H4 (cell line): ENCODE measurements at regions not wholly inside any gene's neighbourhood (a gene's known extent, or its start where the extent isn't known, plus 50 kb on each side); places are given as distances from the start of the nearest gene placed in this dataset.

Source experiments
- DNase-seq: peaks from one replicate; pipeline ENCODE4 v3.0.0-alpha.2; 2015; ENCODE audit warnings: low spot score

DNA sequence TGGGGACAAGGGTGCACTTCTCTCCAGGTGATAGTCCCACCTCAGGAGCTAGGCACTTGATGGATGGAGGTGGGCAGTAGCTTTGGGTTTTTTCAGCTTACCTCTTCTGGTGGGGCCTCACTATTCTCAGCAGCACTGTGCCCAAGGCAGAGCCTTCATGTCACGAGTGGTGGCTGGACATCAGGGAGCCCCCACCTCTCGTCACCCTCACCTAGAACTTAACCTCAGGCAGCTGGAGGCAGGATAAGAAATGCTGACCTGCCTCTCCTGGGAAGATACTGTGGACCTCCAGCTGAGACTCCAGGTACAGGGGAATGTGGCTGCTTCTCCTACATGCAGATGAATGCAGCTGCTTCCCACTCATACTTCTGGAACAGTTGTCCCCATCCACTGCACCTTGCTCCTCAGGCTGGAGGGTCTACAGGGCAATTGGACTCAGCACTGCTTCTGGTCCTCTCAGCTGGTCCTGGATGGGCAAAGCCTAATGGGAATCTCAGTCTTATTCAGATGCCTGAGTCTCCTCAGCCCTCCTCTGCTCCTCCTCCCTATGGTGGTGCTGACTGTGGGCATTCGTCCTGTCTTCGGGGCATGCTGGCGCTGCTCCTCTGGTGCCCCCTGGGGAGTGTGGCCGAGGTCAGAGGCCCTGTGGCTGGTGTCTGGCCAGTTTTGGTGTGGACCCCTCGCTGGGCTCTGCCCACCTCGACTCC is 129.9 kb downstream of the KLF13 start:
- DNase-seq, result no peak

DNA sequence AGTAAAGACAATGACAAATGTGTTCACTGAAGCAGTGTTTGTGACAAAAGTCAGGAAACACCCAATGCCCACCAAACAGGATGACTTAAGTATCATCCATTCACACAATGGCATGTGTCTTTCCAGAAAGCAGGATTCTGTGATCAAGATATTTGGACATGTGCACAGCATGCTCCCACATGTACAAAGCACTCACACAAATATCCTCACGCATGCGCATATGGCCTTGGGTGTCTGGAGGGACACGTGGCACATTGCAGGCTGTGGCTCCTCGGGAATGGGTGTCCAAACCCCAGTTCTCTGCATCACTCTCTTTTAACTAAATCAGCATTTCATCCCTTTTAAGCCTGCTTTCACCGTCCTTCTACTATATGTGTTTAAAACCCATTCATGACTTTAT is 130.5 kb downstream of the KLF13 start:
- no peak for DNase-seq

DNA sequence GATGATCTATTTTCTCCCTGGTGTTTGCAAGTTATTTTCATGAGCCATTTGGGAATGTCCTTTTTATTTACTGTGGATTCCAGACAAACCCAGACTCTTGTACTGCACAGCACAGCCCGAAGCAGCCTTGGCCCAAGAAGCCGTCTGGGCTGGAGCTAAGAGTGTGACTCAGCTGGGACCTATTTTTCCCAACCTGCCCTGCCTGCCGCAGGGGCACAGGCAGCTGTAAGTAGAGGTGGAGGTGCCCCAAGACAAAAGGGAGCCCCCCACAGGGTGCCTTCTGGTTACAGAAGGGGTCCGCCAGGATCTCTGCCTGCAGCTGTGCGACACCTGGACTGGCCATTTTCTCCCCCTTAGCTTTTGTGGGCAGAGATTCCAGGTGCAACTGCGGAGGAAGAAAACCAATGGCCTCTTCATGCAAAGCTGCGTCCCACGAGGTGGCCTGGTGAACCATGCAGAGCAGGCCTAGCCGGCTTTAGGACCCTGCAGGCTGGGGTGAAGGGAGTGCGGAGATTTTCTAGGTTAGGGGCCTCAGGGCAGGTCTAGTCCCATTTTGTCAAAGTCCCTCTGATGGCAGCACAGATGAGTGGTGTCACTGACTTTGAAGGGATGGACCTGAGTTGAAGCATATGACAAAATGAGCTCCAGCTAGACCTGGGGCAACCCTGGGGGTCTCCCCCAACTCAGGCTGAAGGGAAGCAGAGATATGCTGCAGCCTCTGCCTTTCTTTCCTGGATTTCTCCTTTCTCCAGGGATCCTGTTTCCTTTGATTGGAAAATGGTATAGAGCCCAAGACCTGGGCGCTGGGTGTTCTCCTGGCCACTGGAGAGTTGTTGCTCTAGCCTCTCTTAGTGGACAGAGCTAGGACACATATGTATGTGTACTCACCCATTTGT is 131.2 kb downstream of the KLF13 start:
- no peak for DNase-seq

DNA sequence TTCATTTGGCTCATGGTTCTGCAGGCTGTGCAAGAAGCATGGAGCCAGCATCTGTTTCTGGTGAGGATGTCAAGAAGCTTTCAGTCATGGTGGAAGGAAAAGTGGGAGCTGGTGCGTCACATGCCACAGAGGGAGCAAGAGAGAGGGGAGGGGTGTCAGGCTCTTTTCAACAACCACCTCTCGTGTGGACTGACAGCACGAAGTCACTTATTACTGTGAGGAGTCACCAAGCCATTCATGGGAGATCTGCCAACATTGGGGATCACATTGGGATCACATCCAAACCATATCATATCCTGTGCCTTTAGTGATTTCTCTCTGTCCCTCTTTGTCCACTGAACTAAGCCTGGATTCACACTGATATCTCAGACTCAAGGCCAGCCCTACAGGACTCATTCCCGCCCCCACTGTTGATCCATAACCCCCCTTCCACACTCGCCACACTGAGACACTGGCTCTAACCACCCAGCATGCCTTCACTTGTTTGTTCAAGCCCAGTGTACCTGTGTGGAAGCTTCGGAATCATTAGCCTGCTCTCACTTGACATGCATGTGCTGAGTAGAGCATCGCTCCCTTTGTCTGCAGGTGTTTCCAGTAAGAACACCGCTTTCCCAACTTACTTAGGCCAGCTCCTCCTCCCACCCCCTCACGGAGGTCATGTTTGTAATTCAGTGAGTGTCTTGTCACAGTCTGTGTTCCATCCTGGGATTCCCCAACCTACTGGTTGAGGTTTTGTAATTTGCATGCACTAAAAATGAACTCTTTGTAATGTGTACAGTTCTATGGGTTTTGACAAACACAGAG is 132.2 kb downstream of the KLF13 start:
- no peak for DNase-seq

DNA sequence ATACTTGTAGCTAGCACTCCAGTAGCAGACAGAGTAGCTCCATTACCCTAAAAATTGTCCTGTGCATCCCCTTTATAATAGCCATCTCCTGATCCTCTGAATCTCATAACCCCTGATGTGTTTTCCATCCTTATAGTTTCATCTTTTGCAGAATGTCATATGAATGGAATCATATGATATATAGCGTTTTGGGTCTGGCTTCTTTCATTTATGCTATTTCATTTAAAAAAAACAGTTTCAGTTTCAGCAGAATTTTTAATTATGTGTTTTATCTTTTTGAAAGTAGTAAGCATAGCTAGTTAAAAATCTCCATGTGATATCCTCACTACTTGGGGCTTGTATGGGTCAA is 132.7 kb downstream of the KLF13 start:
- DNase-seq, result no peak

DNA sequence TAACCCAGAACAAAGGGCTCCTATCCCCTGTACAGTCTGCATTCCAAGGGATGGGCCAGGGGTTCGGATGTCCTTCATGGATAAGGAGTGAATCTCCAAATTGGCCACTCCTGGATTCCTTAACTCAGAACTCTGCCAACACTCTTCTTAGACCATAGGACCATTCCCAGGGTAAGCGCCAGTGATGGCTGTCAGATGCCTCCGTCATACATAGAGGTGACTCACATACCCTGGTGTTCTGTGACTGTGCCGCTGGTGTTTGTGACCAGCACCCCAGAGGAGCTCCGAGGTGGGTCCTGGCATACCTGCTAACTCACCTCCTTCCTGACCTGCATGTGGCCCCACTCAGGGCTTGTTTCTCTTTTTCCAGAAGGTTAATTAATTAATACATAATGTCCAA is 134.7 kb downstream of the KLF13 start:
- DNase-seq, result no peak

DNA sequence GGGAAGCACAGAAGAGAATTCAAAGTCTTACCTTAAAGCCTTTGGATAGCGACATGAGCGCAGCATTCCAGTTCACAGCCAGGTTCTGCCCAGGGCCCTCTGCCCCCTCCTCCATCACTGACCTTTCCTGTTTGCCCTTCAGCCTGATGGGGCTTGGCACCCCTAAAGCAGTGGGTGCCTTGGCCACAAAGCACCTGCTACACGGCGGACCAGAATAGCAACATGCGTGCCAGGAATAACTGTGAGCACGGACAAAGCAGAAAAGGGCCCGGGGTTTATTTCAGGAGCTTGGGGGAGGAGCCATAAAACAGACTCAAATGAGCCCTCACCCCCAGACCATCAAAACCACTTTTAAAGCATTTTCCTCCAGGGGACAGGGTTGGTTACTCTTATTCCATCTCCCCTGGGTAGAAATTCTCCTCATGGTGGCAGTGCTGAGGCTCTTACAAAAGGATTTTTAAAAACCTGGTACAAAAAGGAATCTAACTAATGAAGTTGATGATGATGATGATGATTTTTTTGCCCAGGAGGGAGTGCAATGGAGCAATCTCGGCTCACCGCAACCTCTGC is 135.4 kb downstream of the KLF13 start:
- DNase-seq, result no peak

DNA sequence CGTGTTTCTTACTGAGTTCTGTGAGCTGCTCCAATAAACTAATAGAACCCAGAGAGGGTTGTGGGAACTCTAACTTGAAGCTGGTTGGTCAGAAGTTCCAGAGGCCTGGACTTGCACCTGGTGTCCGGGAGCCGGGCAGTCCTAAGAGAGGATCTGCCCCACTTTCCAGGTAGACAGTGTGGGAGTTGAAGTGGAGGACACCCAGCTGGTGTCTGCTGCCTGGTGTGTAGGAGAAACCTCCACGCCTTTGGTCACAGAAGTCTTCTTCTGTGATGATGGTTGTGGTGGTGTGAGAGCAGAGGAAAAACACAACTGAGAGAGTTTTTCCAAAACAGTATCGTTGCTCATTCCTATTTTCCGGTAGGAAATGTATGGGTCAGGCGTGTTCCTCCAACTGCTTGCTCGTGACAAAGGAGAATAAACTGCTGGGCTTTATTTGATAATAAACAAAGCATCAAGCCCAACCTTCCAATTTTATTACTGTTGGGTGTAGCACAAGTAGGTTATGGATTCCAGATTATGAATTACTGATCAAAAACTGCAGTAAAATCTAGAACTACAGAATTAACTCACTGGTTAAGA is 137.0 kb downstream of the KLF13 start:
- no peak for DNase-seq

DNA sequence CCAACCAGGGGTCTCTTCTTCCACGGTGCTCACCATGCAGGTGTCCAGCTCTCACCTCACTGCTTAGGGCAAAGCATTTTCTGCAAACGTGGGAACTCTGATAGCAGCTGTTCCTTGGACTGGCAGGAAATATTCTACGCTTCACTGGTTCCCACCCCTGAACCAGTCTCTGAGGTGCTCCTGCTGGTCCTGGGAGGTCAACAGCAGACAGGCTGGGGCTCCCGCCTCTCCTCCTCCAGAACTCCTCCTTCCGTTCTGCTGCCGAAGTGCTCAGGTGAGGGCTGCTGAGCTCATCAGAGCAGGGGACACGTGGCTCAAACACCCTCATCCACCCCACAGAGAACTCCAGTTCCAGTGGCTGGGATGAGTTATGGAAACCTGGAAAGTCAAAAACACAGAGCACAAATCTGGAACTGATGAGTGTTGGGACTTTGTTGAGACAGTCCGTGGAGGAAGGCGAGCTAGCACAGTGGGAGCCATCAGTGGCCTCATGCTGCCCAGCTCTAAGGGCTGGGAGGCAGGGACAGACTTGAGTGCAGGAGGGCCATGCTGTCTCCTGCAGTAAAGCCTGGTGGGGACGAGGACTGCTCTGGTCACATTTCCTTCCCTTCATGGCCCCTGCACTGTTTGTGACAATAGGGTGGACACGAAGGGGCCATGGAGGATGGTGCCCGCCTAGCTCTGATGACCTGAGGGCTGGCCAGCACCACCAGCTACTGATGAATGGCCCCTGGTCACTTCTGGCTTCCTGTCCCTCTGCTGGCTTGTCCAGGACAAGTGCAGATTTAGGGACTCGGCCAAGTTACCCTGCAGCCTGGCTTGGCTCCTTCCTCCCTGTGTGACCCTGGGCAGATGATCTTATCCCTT is 137.8 kb downstream of the KLF13 start:
- DNase-seq, result no peak

DNA sequence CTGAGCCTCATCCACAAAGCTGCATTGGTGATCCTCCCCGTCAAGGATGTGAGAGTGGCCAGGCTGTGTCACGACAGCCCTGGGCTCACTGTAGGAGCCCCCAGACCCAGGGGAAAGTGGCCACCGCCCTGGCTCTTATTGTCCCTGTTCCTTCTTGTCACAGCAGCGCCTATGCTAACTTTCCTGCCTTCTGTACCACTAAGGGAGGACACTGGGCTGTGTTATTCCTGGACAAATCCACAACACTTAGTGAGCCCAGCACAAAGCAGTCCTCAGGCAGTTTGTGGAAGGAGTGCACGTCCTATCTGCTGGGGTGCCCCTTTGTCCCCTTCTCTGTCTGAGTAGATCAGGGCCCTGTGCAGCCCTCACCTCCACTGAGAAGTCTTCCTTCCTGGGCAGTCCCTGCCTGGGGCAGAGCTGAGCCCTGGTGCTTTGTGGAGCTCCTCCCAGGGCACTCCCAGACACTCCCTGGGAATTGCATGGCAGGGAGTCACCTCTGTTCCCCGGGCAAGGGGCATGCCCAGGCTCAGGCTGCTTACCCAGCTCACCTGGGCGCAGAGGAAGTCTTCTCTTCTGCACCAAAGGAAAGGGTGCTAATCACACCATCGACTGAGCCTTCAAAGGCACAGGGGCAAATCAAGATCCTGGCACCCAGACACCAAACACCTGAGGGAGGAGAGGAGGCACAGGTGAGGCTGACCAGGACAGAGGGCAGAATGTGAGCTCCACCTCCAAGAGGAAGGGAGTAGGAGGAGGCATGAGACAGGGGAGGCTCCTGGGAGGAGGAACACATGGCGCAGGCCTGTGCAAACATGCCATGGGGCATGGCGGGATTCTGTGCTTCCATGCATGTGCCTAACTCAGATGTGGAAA is 138.7 kb downstream of the KLF13 start:
- no peak for DNase-seq

DNA sequence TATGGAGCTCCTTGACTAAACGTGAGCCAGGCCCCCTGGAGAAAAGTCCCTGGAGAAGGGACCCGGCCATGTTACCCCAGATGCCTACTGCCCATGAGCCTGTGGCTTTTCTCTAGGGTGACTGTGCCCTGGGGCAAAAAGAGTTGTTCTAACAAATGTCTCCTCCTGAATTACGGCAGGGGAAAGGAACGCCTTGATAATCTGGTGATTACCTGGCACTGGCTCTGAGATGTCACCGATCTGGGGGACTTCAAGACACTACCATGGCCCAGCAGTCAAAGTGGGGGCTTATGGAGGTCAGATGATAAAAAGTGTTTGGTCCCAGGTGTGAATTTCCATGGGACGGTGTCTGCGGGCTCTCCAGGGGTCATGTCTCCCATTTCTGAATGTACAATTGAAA is 140.7 kb downstream of the KLF13 start:
- DNase-seq, result no peak

DNA sequence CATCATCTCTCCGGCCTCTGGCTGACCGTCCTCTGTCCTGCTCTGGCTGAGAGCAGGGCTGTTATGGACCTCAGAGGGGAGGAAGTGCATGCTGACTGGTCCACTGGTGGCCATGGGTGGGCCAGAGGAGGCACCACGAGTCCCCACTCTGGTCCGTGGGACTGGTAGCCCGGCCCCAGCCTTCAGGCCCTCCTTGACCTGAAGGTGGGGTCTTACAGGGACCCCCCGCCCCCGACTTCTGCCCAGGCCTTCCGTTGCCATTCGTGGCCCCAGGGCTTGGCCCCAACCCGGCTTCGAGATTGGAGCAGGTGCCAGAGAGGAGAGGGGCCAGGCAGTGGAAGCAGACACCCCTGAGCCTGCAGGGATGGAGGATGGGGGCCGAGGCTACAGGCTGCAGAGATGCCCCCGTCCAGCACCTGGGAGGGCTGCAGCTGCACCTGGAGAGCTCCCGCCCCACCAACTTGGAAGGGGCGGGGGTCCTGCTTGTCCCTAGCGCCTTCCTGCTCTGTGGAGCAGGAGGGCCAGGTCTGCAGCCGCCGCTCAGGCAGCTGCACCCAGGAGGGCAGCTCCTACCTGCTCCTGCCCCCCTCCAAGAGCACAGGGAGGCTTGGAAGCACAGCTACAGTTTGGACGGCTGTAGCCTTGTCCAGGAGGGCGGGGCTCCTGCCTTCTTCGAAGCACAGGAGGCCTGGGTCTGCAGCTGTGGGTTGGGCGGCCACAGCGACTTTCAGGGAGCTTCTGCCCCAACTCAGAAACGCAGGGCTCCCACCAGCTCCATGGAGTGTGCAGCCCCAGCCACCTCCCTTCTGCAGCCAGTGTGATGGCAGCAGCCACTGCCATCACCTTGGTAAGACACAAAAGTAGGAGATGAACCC is 142.5 kb downstream of the KLF13 start:
- no peak for DNase-seq

DNA sequence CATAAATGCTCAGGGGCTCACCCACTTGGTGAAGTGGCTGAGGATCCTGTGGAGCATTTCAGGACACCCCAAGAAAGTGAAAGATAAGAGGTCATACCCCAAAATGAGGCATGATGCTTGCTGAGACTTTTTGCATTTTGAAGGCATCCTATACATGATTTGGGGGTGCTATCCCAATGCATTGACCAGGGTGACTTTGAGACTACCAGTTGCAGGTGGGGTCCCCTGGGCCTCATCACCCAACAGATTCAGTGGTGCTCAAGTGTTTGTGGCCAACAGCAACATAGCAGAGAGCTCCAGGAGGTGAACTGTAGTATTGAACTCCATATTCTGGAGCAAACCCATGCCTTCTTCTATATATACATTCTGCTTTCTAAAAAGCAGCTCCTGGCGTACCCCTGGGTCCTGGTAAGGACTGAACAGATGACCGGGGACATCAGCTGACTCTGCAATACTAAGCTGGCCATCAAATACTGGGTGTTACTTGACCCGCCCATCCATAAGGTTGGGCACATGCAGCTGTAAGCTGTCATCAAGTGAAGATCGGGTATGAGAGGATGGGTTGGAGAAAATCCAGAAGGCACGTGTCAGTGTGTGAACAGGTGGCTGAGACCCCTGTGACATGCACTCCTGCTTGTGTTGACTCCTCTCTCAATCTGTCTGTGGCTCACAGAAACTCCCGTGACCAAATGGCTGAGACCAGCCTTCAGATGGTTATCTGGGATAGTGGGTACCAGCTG is 143.3 kb downstream of the KLF13 start:
- no peak for DNase-seq

DNA sequence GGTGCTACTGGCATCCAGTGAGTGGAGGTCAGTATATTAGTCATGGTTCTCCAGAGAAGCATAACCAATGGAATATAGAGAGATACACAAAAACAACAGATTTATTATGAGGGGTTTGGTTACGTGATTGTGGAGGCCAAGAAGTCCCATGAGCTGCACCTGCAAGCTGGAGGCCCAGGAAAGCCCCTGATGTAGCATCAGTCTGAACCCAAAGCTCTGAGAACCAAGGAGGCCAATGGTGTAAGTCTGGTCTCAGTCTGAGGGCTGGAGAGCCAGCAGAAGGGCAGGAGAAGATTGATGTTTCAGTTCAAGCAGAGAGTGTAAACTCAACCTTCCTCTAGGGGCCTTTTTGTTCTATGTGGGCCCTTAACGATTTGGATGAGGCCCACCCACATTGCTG is 144.1 kb downstream of the KLF13 start:
- no peak for DNase-seq

DNA sequence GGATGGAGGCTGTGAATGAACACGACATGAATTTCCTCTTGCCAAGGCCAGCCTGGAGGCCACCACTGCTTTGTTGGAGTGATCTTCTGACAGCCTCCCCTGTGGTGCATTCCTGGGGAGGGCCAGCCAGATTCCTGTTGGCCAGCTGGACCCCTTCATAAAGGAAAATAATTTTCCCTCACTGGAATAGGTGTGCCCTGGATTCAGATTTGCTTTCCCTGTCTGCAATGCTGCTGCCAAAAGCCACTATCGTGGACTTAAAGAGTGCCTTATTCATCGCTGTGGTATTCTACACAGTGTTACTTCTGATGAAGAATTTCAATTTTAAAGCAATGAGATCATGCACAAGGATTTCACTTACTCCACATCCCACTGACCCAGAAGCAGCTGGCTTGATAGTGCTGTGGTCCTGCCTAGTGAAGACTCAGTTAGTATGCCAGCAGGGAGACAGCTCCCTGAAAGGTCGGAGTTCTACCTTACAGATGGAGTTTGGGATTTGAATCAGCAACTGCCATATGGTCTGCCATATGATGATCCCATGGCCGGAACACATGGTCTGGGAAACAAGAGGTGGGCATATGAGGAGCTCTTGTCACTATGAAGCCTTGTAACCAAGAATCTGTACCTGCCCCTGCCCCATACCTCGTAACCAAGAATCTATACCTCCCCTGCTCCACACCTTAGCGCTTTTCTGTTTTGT is 145.2 kb downstream of the KLF13 start:
- peak; percentile 50 for DNase-seq

DNA sequence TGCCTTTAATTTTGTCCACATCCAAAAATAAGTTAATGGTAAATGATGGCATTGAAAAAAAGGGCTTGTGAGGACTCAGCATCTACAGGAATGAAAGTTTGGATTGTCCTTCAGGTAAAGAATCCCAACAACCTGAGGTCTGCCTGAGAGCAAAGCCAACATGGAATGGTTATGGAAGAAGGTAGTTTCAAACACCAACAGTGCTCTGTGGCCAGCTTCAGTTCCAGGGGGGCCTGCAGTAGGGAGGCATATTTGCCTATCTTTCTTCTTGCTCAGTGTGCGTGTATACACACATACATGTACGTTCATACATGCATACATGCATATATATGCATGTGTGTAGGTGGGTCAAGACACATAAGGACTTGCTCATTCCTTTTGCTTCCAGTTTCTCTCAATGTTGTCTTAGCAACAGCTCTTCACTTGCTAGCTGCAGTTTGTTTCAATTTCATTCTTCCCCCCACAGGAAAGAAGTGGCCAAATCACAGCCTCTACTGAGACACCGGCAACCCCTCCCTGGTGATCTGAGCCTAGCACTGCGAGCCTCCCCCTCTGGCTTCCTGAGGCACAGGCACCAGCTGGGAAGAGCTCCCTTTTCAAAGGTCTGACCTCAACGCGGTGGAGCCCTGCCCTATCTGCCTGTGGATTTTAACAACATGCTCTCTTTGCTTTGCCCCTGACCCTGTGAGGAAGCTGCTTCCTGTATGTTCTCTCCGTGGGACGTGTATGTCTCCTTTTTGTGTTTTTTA is 146.2 kb downstream of the KLF13 start:
- DNase-seq, result no peak
